ENCODE measurements at regions not wholly inside any gene's neighbourhood (a gene's known extent, or its start where the extent isn't known, plus 50 kb on each side); places are given as distances from the start of the nearest gene placed in this dataset.

DNA sequence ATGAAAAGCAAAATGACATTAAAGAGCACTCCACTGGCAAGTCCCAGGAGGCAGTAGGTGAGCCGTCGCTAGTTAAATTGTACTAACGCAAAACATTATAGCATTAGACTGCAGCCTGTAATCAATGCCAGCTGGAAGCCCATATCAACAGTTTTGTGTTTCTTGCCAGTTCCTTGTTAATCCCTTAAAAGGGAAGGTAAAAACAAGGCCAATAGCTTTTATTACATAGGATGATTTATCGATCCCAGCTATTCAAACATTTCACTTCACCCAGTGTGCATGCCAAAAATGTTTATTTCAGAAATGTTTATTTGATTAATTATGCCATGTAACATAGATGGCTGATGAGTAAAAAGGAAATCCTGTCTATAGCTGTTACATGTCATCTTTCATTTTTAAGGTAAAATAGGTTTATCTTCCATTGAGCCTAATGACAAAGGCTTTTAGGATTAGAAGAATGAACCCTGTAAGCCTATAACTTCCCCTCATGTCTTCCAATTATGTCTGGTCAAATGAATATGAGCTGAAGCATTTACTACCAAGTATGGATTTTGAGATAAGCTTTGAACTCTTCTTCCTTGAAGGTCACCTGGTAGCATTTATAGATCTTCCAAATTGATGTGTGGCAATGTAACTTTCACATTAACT, 591.2 kb downstream of the RNF144A start:
- H3K27me3 Mint-ChIP-seq (ENCODE audit: insufficient read depth, low read depth) = no peaks in the 10 kb centered on the region
- no peaks in the 10 kb centered on the region for H3K9me3 ChIP-seq (ENCODE audit: low read depth)
- peaks cover 4% of the 10 kb centered on the region for H3K9me3 Mint-ChIP-seq
- H3K79me2 ChIP-seq (ENCODE audit: low read depth) = no peaks in the 10 kb centered on the region
- no peaks in the 10 kb centered on the region for H3K36me3 ChIP-seq
- H3K4me2 ChIP-seq = no peak overlapping the region
- H3K4me3 ChIP-seq = no peak overlapping the region
- H3K27ac Mint-ChIP-seq = no peak overlapping the region
- no peak overlapping the region for H3K27ac ChIP-seq
- H3K4me1 ChIP-seq = no peaks in the 10 kb centered on the region
- H3K27me3 ChIP-seq = no peaks in the 10 kb centered on the region
- no peak overlapping the region for H3K4me3 Mint-ChIP-seq
- no peaks in the 10 kb centered on the region for H3F3A ChIP-seq (ENCODE audit: low read depth)
- peaks cover 8% of the 10 kb centered on the region for H3K4me1 Mint-ChIP-seq
- H3K36me3 Mint-ChIP-seq = no peaks in the 10 kb centered on the region
- TF ChIP-seq EZH2 (IDR thresholded peaks at IDR 0.05) = no peak
- TF ChIP-seq CTCF (IDR thresholded peaks at IDR 0.05) = no peak
- no peak for TF ChIP-seq EZH2phosphoT487 (IDR thresholded peaks at IDR 0.05)
- no peak overlapping the region for H3K9ac ChIP-seq
- no peak for DNase-seq (ENCODE audit: low spot score)
- H2AFZ ChIP-seq (replicated peaks) = no peak overlapping the region
- no peaks in the 10 kb centered on the region for H4K20me1 ChIP-seq (ENCODE audit: low read depth)

- no peaks in the 10 kb centered on the region for H3K36me3 Mint-ChIP-seq
- peaks cover 4% of the 10 kb centered on the region for H3K9me3 Mint-ChIP-seq
- no peak overlapping the region for H3K4me2 ChIP-seq
- H2AFZ ChIP-seq (replicated peaks) = no peak overlapping the region
- H4K20me1 ChIP-seq (ENCODE audit: low read depth) = no peaks in the 10 kb centered on the region
- H3K27me3 ChIP-seq = no peaks in the 10 kb centered on the region
- TF ChIP-seq EZH2 (IDR thresholded peaks at IDR 0.05) (no peak), CTCF (IDR thresholded peaks at IDR 0.05) (peak; percentile 14)
- no peak for DNase-seq (ENCODE audit: low spot score)
- no peaks in the 10 kb centered on the region for H3K79me2 ChIP-seq (ENCODE audit: low read depth)
- H3K36me3 ChIP-seq = no peaks in the 10 kb centered on the region
- H3K9ac ChIP-seq = no peak overlapping the region
- H3K4me1 ChIP-seq = no peaks in the 10 kb centered on the region
- H3K4me1 Mint-ChIP-seq = peaks cover 8% of the 10 kb centered on the region
- H3K27ac Mint-ChIP-seq = no peak overlapping the region
- no peaks in the 10 kb centered on the region for H3F3A ChIP-seq (ENCODE audit: low read depth)
- no peaks in the 10 kb centered on the region for H3K9me3 ChIP-seq (ENCODE audit: low read depth)
- no peak overlapping the region for H3K4me3 Mint-ChIP-seq
- H3K27ac ChIP-seq = no peak overlapping the region
- no peaks in the 10 kb centered on the region for H3K27me3 Mint-ChIP-seq (ENCODE audit: insufficient read depth, low read depth)
- H3K4me3 ChIP-seq = no peak overlapping the region
Observed at GRCh38 chr2:7510353-7510752, 593.1 kb downstream of the RNF144A start.

GRCh38 chr2:7513834-7514233, 596.6 kb downstream of the RNF144A start:
- Mint-ChIP-seq H3K4me3 (no peak overlapping the region), H3K27me3 (ENCODE audit: insufficient read depth, low read depth) (no peaks in the 10 kb centered on the region), H3K4me1 (no peaks in the 10 kb centered on the region), H3K9me3 (peaks cover 4% of the 10 kb centered on the region), H3K27ac (no peak overlapping the region), H3K36me3 (no peaks in the 10 kb centered on the region)
- Histone ChIP-seq H3K9ac (no peak overlapping the region), H3K27me3 (no peaks in the 10 kb centered on the region), H3K4me3 (no peak overlapping the region), H3K79me2 (ENCODE audit: low read depth) (no peaks in the 10 kb centered on the region), H3F3A (ENCODE audit: low read depth) (no peaks in the 10 kb centered on the region), H3K27ac (no peak overlapping the region), H2AFZ (replicated peaks) (no peak overlapping the region), H3K9me3 (ENCODE audit: low read depth) (no peaks in the 10 kb centered on the region), H3K36me3 (no peaks in the 10 kb centered on the region), H3K4me2 (no peak overlapping the region), H4K20me1 (ENCODE audit: low read depth) (no peaks in the 10 kb centered on the region), H3K4me1 (no peaks in the 10 kb centered on the region)
- DNase-seq (ENCODE audit: low spot score) = no peak
- no peak for TF ChIP-seq EZH2 (IDR thresholded peaks at IDR 0.05)
- no peak for TF ChIP-seq EZH2phosphoT487 (IDR thresholded peaks at IDR 0.05)
- no peak for TF ChIP-seq CTCF (IDR thresholded peaks at IDR 0.05)
